ENCODE measurements at regions not wholly inside any gene's neighbourhood (a gene's known extent, or its start where the extent isn't known, plus 50 kb on each side); places are given as distances from the start of the nearest gene placed in this dataset.
A peak's percentile ranks its signal among the peaks of the same experiment; 100 is the strongest.

DNA sequence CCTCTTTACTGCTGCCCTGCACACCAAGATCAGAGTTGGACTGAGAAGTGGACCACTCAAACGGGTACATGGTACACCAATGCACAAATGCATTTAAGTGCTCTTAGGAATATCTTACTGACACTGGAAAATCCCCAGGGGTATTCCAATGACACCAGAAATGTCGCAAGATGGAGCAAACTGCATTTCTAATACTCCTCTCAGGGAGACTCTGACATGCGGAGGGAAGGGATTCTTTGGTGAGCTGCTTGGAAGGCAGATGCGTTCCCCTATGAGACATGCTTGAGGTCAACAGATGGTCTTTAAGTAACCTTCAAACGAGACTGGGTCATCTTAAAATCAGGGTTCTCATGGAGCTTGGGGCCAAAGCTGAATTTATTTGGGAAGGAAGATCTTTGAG is 521.8 kb upstream of the TCF4 start:
- H3K36me3 Mint-ChIP-seq = peaks cover 4% of the 10 kb centered on the region
- DNase-seq (ENCODE audit: low spot score in 2 of 2) (no peak), ATAC-seq (ENCODE audit: low read depth) (no peak)
- H3K27ac Mint-ChIP-seq = no peak overlapping the region
- peaks cover 1% of the 10 kb centered on the region for H3K9me3 Mint-ChIP-seq
- H3K4me1 Mint-ChIP-seq = peaks cover 18% of the 10 kb centered on the region
- H3K27me3 Mint-ChIP-seq = no peaks in the 10 kb centered on the region
- no peak overlapping the region for H3K4me3 Mint-ChIP-seq

DNA sequence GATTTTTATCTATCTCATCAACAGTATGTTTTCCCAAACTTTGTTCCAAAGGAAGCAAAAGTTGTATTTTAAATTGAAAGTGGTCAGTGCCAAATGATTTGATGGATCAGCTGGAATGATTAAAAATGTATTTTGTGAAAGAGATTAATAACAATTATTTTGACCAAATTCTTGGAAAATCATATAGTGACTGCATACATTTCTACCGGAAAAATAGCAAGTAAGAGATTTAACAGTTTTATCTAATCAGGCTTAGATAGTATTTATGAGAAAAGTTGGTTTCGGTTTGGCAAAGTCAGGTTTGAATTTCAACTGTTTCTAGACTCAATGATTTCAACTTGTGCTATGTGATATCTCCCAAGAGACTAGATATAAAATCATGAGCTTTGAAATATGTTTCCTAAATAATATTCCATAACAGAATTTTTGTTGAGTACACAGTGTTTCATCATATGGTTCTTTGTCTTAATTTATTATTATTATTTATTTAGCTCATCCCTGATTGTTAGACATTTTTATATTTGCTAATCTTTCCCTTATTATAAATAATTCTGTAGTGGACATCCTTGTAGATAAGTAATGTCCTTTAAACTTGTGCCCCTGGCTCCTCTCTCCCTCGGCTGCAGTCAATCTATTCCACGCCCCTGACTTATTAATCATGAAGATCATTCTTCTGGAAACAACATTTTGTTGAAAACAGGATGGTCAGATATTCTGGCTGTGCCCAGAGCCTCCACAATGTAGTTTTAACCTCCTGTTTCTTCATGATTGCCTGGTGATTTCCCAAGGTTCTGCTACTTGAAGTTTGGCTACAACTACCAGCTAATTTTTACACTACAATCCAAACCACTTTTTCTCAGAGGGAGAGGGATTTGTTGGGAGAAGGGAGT is 520.7 kb upstream of the TCF4 start:
- H3K27me3 Mint-ChIP-seq = no peaks in the 10 kb centered on the region
- no peak for ATAC-seq (ENCODE audit: low read depth)
- H3K4me3 Mint-ChIP-seq = no peak overlapping the region
- no peak for DNase-seq (ENCODE audit: low spot score in 2 of 2)
- H3K4me1 Mint-ChIP-seq = peaks cover 17% of the 10 kb centered on the region
- H3K9me3 Mint-ChIP-seq = peaks cover 7% of the 10 kb centered on the region
- no peak overlapping the region for H3K27ac Mint-ChIP-seq
- H3K36me3 Mint-ChIP-seq = peaks cover 4% of the 10 kb centered on the region

DNA sequence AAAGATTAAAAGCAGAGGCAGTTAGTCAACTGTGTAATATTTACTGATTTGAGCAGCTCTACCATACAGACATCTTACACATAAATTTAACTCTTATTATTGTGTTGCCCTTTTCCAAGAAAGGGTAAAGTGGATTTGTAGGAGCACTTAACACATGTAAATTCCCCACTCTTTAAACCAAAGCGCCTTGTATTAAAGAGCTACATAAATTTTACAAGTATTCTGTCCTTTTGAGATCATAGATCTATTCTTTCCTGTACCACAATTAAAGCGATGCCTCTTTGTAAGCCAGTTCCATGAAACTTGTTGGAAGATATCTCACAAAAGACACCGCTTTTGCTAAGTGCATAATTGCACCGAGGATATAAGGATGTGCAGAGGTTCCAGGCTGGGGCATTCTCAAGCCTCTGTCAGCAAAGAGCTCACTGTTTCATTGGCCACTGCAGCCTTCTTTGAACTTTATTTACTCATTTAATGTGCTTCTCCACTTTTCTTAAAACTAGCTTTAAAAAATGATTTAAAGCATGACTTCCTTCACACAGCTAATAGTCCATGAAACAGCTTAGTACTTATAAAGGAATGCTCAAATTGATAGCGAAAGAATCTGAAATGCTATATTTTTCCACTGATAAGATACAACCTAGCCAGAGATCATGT is 520.0 kb upstream of the TCF4 start:
- H3K27me3 Mint-ChIP-seq = no peaks in the 10 kb centered on the region
- H3K9me3 Mint-ChIP-seq = peaks cover 12% of the 10 kb centered on the region
- H3K4me1 Mint-ChIP-seq = peaks cover 10% of the 10 kb centered on the region
- no peak for ATAC-seq (ENCODE audit: low read depth)
- H3K36me3 Mint-ChIP-seq = peaks cover 5% of the 10 kb centered on the region
- no peak overlapping the region for H3K27ac Mint-ChIP-seq
- DNase-seq (ENCODE audit: low spot score in 2 of 2) = no peak
- no peak overlapping the region for H3K4me3 Mint-ChIP-seq

DNA sequence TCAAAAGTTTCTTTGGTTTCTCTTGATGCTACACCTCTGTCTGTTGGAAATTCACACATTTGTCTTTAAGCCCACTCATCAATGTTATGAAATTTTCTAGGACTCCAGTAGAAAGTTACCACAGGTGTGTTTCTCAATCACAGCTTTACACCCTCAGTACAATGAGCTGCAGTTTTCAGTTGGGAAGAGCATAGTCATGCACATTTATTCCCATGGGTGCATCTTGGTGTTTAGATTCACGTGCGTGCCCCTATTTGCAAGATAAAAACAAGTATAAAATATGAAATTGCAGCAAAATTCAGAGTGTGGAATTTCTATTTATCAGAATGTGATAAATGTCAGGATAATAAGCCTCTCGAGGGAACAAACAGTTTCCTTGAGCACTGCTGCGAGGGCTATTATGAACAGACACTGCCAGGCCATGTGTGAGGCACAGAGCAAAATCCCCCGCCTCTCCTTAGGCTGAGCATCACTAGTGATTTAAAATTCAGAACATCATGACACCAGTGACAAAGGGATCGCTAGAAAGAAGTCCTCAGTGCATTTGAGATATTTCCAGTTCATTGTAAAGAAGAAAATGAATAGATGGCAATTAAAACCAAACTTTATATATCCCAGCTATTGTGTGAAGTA is 512.2 kb upstream of the TCF4 start:
- Mint-ChIP-seq H3K36me3 (peaks cover 2% of the 10 kb centered on the region), H3K9me3 (peaks cover 11% of the 10 kb centered on the region), H3K27me3 (no peaks in the 10 kb centered on the region), H3K4me1 (no peaks in the 10 kb centered on the region), H3K4me3 (no peak overlapping the region), H3K27ac (no peak overlapping the region)
- DNase-seq (ENCODE audit: low spot score in 2 of 2) (no peak), ATAC-seq (ENCODE audit: low read depth) (no peak)

DNA sequence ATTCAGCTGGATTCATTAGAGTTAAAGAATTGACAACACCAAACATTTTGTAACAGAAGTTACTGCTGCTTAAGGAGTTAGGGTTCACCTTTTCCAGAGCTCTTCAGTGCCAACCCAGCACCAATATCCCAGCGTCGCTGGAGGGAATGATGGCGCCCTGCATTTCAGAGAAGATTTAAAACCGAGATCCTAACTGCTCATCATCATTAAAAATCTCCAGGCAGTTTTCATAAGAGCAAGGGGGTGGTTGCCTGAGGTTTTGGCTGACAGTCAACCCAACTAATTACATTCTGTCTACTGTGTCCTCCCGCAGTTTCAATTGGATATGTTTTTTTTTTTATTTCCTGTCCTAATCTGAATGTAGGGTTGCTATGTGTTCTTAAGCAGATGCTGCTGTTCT is 509.6 kb upstream of the TCF4 start:
- no peak for ATAC-seq (ENCODE audit: low read depth)
- no peak overlapping the region for H3K4me3 Mint-ChIP-seq
- DNase-seq (ENCODE audit: low spot score in 2 of 2) = no peak
- H3K9me3 Mint-ChIP-seq = no peaks in the 10 kb centered on the region
- no peak overlapping the region for H3K27ac Mint-ChIP-seq
- no peaks in the 10 kb centered on the region for H3K27me3 Mint-ChIP-seq
- no peaks in the 10 kb centered on the region for H3K36me3 Mint-ChIP-seq
- no peaks in the 10 kb centered on the region for H3K4me1 Mint-ChIP-seq

DNA sequence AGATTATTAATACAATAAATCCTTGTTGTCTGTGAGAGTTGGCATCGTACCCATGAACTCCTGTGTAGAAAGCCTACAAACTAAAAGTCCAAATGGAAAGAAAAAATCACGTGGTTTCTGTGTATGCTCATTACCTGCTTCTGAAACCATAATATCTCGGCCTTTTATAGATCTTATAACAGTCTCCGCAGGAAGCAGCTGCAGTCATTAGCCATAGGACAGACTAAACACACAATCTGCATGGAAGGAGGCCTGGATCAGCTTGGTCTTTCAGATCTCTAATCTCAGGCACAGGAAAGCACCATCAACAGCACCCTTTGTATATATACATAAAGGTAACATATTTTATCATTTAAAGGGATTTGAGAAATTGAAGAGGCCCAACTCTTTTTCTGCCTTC is 508.9 kb upstream of the TCF4 start:
- ATAC-seq (ENCODE audit: low read depth) (no peak), DNase-seq (ENCODE audit: low spot score in 2 of 2) (no peak)
- no peak overlapping the region for H3K4me3 Mint-ChIP-seq
- H3K27ac Mint-ChIP-seq = no peak overlapping the region
- H3K36me3 Mint-ChIP-seq = no peaks in the 10 kb centered on the region
- no peaks in the 10 kb centered on the region for H3K4me1 Mint-ChIP-seq
- no peaks in the 10 kb centered on the region for H3K27me3 Mint-ChIP-seq
- no peaks in the 10 kb centered on the region for H3K9me3 Mint-ChIP-seq

DNA sequence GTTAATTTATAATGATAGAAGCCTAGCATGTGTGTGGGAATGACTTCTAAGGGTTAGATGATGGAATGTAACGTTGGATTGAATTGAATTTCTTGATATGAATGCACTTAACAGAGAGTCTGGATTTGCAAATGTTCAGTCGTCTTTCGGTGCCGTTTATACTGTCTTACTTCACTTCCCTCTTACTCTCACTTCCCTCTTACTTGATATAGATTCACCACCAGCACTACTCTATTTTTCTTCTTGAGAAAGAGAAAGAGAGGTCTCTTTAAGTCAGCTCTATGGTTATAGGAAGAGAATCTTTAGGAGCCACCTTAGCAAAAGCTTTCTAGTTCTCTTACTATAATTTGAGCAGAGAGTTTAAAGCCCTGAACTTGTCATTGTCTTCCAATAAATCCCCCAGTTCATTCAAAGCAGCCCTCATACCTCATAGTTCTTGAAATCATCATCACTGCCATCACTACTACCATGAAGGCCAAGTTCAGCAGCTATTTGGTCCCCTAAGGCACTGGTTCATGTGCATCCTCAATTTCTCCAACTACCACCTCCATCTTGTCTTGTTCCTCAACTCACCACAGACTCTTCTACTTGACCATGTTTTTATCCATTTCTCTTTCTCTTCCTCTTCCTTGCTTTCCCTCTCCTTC is 501.7 kb upstream of the TCF4 start:
- Mint-ChIP-seq H3K27ac (peak overlapping the region; percentile 32), H3K9me3 (no peaks in the 10 kb centered on the region)
- ATAC-seq (ENCODE audit: low read depth) = peak; percentile 98

DNA sequence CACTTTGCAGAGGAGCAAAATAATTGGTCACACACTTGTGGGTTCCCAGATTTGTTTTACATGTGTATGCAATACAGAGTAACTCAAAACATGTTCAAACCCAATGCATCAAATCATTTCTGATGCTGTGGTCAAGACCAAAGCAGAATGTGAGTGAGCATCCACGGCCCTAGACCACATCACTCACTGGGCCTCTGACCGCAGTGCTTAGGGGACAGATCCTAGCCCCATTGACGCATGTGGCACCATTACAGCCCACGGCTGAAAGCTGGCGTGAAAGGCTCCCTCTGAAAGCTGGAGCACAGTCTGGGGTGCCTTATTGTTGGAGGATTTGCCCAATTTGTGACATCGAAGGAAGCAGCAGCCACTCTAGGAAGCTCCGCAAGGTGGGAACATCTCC is 498.8 kb upstream of the TCF4 start:
- Mint-ChIP-seq H3K27me3 (no peaks in the 10 kb centered on the region), H3K36me3 (no peaks in the 10 kb centered on the region), H3K4me3 (no peak overlapping the region), H3K9me3 (no peaks in the 10 kb centered on the region), H3K27ac (no peak overlapping the region), H3K4me1 (peaks cover 9% of the 10 kb centered on the region)
- ATAC-seq (ENCODE audit: low read depth) (no peak), DNase-seq (ENCODE audit: low spot score in 2 of 2) (no peak)

More for the DNA sequence above, 501.7 kb upstream of the TCF4 start:
- H3K4me1 Mint-ChIP-seq = peaks cover 9% of the 10 kb centered on the region
- H3K36me3 Mint-ChIP-seq = no peaks in the 10 kb centered on the region
- no peaks in the 10 kb centered on the region for H3K27me3 Mint-ChIP-seq
- peak in 1 of 2 donors; percentile 21 for DNase-seq (ENCODE audit: low spot score in 2 of 2)
- H3K4me3 Mint-ChIP-seq = no peak overlapping the region

DNA sequence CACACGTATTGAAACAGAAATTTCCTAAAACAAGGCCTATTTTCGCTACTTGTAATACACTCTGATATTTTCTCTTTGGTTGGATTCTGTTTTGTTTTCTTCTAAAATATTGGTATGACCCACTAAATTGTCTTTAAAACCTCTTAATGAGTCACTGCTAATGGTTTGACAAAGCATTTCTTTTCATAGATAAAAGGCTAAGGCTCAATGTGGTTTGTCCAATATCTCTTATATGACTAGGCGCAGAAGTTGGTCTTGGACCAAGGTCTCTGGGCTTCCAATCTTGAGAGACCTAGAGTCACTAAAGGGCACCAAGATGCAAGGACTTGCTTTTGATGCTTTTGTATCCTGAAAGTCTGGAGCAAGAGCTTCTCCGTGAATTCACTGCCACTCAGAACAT is 498.2 kb upstream of the TCF4 start:
- Mint-ChIP-seq H3K9me3 (no peaks in the 10 kb centered on the region), H3K4me1 (peaks cover 9% of the 10 kb centered on the region), H3K4me3 (no peak overlapping the region), H3K27me3 (no peaks in the 10 kb centered on the region), H3K36me3 (no peaks in the 10 kb centered on the region), H3K27ac (no peak overlapping the region)
- DNase-seq (ENCODE audit: low spot score in 2 of 2) (no peak), ATAC-seq (ENCODE audit: low read depth) (no peak)

DNA sequence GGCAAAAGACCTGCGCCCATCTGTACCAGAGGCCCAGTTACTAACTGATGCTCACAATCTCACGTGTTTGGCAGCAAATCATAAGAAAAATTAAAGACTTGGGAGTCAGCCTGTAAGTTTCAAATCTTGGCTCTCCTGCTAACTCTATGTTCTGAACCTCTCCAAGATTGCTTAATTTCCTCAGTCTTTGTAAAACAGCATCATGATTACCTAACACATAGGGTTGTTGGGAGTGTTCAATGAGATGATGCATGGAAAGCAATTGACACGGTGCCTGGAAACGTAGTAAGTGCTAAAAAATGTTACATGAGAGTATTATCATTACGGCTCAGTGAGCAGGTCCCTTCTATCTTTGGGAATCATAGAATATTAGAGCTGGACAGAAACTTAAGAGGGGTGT is 497.6 kb upstream of the TCF4 start:
- Mint-ChIP-seq H3K4me3 (no peak overlapping the region), H3K27me3 (no peaks in the 10 kb centered on the region), H3K9me3 (no peaks in the 10 kb centered on the region), H3K4me1 (peaks cover 9% of the 10 kb centered on the region), H3K36me3 (no peaks in the 10 kb centered on the region), H3K27ac (no peak overlapping the region)
- ATAC-seq (ENCODE audit: low read depth) = no peak
- no peak for DNase-seq (ENCODE audit: low spot score in 2 of 2)

DNA sequence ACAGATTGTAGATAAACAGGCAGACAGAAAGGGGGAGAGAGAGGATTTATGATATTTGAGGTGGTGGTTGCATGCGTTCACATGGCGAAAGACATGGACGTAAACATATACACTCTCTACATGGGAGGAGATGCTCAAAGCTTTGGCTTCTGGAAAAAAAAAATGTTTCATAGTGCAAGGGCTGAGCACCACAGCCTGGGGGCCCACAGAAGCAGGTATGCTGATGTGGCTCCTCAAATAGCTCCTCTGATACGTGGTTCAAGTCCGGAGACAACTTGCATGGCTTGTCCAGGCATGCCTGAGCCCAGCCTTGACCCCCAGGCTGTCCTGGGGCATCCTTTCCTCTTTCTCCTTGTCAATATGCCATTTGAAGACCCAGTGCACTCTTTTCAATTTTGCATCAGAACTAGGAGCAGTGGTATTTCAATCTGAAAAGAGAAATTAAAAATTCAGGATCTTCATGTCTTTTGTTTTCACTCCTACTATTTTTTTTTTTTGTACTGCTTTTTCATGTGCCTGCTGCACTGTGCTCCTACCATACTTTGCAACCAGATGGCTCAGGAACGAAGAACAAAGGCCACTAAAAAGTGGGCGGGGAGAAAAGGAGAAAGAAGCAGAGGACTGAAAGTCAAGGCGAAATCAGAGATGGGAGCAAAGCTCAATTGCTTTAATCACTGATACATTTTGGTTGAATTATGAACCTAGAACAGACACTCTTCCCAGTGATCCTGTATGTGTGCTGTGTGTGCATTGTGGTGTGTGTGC is 495.7 kb upstream of the TCF4 start:
- H3K27me3 Mint-ChIP-seq = peaks cover 1% of the 10 kb centered on the region
- no peak overlapping the region for H3K27ac Mint-ChIP-seq
- no peak overlapping the region for H3K4me3 Mint-ChIP-seq
- H3K4me1 Mint-ChIP-seq = peaks cover under 1% of the 10 kb centered on the region
- no peaks in the 10 kb centered on the region for H3K36me3 Mint-ChIP-seq
- no peaks in the 10 kb centered on the region for H3K9me3 Mint-ChIP-seq
- no peak for ATAC-seq (ENCODE audit: low read depth)
- DNase-seq (ENCODE audit: low spot score in 2 of 2) = no peak

DNA sequence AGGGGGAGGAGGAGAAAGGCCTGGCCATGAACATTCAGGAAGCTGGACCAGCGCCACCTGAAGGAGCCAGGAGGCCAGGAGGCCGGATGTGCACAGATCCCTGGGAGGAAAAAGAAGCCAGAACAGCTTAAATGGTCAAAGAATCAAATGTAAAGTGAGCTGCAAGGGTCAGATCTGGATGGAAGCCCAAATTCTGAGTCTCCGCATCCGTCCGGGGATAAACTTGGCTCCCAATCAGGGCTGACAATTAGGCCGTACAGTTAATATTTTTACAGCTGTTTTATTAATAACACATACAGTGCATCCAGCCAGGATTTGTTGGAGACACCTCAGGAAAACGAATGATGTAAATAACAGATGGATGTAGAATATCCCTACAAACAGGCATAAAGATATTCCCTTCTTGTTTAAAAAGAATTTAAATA is 495.1 kb upstream of the TCF4 start:
- no peaks in the 10 kb centered on the region for H3K4me1 Mint-ChIP-seq
- H3K27ac Mint-ChIP-seq = no peak overlapping the region
- DNase-seq (ENCODE audit: low spot score in 2 of 2) (no peak), ATAC-seq (ENCODE audit: low read depth) (no peak)
- H3K4me3 Mint-ChIP-seq = no peak overlapping the region
- H3K9me3 Mint-ChIP-seq = no peaks in the 10 kb centered on the region
- H3K27me3 Mint-ChIP-seq = peaks cover 1% of the 10 kb centered on the region
- H3K36me3 Mint-ChIP-seq = no peaks in the 10 kb centered on the region

DNA sequence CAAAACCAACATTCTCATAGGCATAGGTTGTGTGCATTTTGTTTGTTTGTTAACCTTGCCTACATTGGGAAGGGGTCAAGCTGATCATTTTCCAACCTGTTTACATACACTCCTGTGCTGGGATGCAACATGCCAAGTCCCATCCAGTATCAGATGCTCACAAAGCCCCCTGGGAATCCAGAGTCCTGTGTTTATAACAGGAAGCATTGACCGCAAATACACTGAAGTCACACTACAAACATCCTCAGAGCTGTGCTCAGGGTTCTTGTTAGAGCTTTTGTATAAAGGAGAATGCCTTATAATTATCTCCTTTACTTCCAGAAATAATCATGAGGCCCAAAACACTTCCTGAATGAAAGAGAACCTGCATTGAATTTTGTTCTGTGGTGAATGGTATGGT is 488.7 kb upstream of the TCF4 start:
- DNase-seq (ENCODE audit: low spot score in 2 of 2) (no peak), ATAC-seq (ENCODE audit: low read depth) (no peak)
- peaks cover 3% of the 10 kb centered on the region for H3K4me1 Mint-ChIP-seq
- peaks cover 2% of the 10 kb centered on the region for H3K36me3 Mint-ChIP-seq
- peaks cover 3% of the 10 kb centered on the region for H3K9me3 Mint-ChIP-seq
- H3K27me3 Mint-ChIP-seq = peaks cover 1% of the 10 kb centered on the region
- H3K4me3 Mint-ChIP-seq = no peak overlapping the region
- H3K27ac Mint-ChIP-seq = no peak overlapping the region

Data from memory B cell (primary cell).